ENCODE measurements at regions not wholly inside any gene's neighbourhood (a gene's known extent, or its start where the extent isn't known, plus 50 kb on each side); places are given as distances from the start of the nearest gene placed in this dataset.

- TF ChIP-seq RBM22 (optimal IDR thresholded peaks at IDR 0.05; ENCODE audit: low read length) (no peak), POLR2AphosphoS5 (IDR thresholded peaks at IDR 0.05; ENCODE audit: low read depth, low read length) (no peak), CREB1 (IDR thresholded peaks at IDR 0.05) (no peak), CREB1 (CRISPR knock-in tag; IDR thresholded peaks at IDR 0.05) (no peak), POLR2A (IDR thresholded peaks at IDR 0.05; ENCODE audit: insufficient read depth in 1 of 2, low read depth in 2 of 2, low read length in 2 of 2) (no peak), SUZ12 (IDR thresholded peaks at IDR 0.05; ENCODE audit: low read depth, low read length) (no peak), ZNF33A (CRISPR knock-in tag; IDR thresholded peaks at IDR 0.05; ENCODE audit: borderline replicate concordance) (no peak)
- TF ChIP-seq, protein P1, sequence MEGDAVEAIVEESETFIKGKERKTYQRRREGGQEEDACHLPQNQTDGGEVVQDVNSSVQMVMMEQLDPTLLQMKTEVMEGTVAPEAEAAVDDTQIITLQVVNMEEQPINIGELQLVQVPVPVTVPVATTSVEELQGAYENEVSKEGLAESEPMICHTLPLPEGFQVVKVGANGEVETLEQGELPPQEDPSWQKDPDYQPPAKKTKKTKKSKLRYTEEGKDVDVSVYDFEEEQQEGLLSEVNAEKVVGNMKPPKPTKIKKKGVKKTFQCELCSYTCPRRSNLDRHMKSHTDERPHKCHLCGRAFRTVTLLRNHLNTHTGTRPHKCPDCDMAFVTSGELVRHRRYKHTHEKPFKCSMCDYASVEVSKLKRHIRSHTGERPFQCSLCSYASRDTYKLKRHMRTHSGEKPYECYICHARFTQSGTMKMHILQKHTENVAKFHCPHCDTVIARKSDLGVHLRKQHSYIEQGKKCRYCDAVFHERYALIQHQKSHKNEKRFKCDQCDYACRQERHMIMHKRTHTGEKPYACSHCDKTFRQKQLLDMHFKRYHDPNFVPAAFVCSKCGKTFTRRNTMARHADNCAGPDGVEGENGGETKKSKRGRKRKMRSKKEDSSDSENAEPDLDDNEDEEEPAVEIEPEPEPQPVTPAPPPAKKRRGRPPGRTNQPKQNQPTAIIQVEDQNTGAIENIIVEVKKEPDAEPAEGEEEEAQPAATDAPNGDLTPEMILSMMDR (CRISPR knock-in tag; IDR thresholded peaks at IDR 0.05), result no peak
Measured at GRCh38 chr18:26722565-26722931, 143.0 kb downstream of the AQP4 start.
